ENCODE measurements at regions not wholly inside any gene's neighbourhood (a gene's known extent, or its start where the extent isn't known, plus 50 kb on each side); places are given as distances from the start of the nearest gene placed in this dataset.

GRCh38 chr1:172894349-172895049, 156.2 kb downstream of the TNFSF18 start:
- Histone ChIP-seq H3K36me3 (replicated peaks; ENCODE audit: control insufficient read depth, insufficient read depth, low read length) (no peaks in the 10 kb centered on the region), H3K27me3 (ENCODE audit: control insufficient read depth, insufficient read depth, low read length) (no peaks in the 10 kb centered on the region), H3K4me3 (ENCODE audit: insufficient read depth, low read depth, low read length) (no peak overlapping the region)
- DNase-seq: no peak

- Histone ChIP-seq H3K27me3 (ENCODE audit: control insufficient read depth, insufficient read depth, low read length) (no peaks in the 10 kb centered on the region), H3K36me3 (replicated peaks; ENCODE audit: control insufficient read depth, insufficient read depth, low read length) (no peaks in the 10 kb centered on the region), H3K4me3 (ENCODE audit: insufficient read depth, low read depth, low read length) (no peak overlapping the region)
- no peak for DNase-seq
Measured at GRCh38 chr1:172895050-172895460, 155.7 kb downstream of the TNFSF18 start.

DNA sequence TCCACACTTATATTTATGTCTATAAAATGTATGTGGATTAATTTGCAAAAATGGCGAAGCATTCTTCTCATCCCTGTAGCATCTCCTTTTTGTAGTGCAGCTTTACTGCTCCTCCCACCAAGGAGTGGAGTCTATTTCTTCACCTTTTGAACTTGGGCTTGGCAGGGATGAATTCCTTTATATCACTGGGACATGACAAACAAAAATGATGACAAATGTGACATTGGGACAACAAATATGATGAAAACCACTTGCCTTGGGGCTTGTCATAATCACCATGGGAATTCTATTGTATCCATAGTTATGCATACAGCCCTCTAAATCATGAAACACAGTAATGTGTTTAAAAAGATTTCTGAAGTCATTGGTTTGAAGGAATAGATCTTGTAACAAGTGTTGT, 155.0 kb downstream of the TNFSF18 start:
- H3K27me3 ChIP-seq (ENCODE audit: control insufficient read depth, insufficient read depth, low read length): no peaks in the 10 kb centered on the region
- DNase-seq: no peak
- H3K36me3 ChIP-seq (replicated peaks; ENCODE audit: control insufficient read depth, insufficient read depth, low read length): no peaks in the 10 kb centered on the region
- no peak overlapping the region for H3K4me3 ChIP-seq (ENCODE audit: insufficient read depth, low read depth, low read length)

- H3K36me3 ChIP-seq (replicated peaks; ENCODE audit: control insufficient read depth, insufficient read depth, low read length): no peaks in the 10 kb centered on the region
- no peaks in the 10 kb centered on the region for H3K27me3 ChIP-seq (ENCODE audit: control insufficient read depth, insufficient read depth, low read length)
- DNase-seq: no peak
- H3K4me3 ChIP-seq (ENCODE audit: insufficient read depth, low read depth, low read length): no peak overlapping the region
Measured at GRCh38 chr1:172897738-172898137, 153.0 kb downstream of the TNFSF18 start.

DNA sequence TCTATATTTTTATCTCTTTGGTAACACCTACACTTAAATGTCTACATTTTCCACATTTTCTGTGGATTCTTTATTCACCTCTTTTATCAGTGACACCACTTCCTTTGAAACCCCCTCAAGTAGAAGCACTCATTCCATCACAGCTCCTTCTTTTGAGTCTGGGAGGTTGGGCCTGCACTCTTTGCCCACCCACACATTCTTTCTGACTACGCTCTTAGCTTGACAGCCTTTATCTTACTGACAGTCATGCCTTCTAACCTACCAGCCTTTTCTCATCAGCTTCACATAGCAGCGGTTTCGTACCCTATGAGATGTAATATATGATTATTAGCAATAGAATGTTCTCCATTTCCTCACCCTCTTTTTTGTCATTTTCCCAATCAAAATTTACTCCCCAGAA, 151.9 kb downstream of the TNFSF18 start:
- no peak overlapping the region for H3K4me3 ChIP-seq (ENCODE audit: insufficient read depth, low read depth, low read length)
- H3K36me3 ChIP-seq (replicated peaks; ENCODE audit: control insufficient read depth, insufficient read depth, low read length): no peaks in the 10 kb centered on the region
- DNase-seq: no peak
- H3K27me3 ChIP-seq (ENCODE audit: control insufficient read depth, insufficient read depth, low read length): no peaks in the 10 kb centered on the region

- Histone ChIP-seq H3K36me3 (replicated peaks; ENCODE audit: control insufficient read depth, insufficient read depth, low read length) (no peaks in the 10 kb centered on the region), H3K4me3 (ENCODE audit: insufficient read depth, low read depth, low read length) (no peak overlapping the region), H3K27me3 (ENCODE audit: control insufficient read depth, insufficient read depth, low read length) (no peaks in the 10 kb centered on the region)
- no peak for DNase-seq
Measured at GRCh38 chr1:172900376-172900997, 150.3 kb downstream of the TNFSF18 start.

DNA sequence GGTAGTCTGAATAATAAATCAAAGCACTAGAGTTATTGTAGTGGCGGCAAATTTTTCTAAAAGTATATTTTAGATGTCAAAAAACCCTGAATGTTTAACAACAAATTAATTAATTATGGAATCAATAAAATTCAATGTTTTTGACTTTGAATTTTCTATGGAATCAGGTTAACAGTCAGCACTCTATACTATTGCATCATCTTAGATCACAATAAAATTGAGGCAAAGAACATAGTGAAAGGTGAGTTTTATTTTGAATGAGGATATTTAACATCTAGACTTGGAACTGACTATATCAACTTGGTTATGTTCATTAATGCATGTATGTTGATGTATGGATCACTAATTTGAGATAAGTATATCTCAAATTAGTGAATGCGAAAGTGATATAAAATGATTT, 148.5 kb downstream of the TNFSF18 start:
- DNase-seq: no peak
- Histone ChIP-seq H3K27me3 (ENCODE audit: control insufficient read depth, insufficient read depth, low read length) (no peaks in the 10 kb centered on the region), H3K36me3 (replicated peaks; ENCODE audit: control insufficient read depth, insufficient read depth, low read length) (no peaks in the 10 kb centered on the region), H3K4me3 (ENCODE audit: insufficient read depth, low read depth, low read length) (no peak overlapping the region)

GRCh38 chr1:172902861-172903381, 147.8 kb downstream of the TNFSF18 start:
- DNase-seq: no peak
- Histone ChIP-seq H3K36me3 (replicated peaks; ENCODE audit: control insufficient read depth, insufficient read depth, low read length) (no peaks in the 10 kb centered on the region), H3K27me3 (ENCODE audit: control insufficient read depth, insufficient read depth, low read length) (no peaks in the 10 kb centered on the region), H3K4me3 (ENCODE audit: insufficient read depth, low read depth, low read length) (no peak overlapping the region)

GRCh38 chr1:172903581-172904220, 147.0 kb downstream of the TNFSF18 start:
- DNase-seq: no peak
- Histone ChIP-seq H3K36me3 (replicated peaks; ENCODE audit: control insufficient read depth, insufficient read depth, low read length) (no peaks in the 10 kb centered on the region), H3K4me3 (ENCODE audit: insufficient read depth, low read depth, low read length) (no peak overlapping the region), H3K27me3 (ENCODE audit: control insufficient read depth, insufficient read depth, low read length) (no peaks in the 10 kb centered on the region)

DNA sequence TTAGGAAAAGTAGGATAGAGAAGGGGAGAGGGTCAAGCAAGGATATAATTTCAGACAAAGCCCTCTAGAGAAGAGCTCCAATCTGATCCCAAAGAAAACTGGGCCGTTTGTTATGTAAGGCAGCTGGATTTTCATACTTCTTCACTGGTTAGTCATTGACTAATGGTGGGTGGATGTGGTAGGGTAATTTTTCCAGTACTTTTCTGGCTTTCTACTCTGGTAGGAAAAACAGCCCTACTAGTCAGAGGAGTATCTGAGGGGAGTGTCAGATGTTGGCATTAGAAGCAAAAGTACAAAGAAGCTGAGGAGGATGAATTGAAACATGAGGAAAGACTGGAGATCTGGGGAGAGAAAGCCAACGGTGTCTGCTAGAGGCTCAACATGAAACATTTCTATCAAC, 145.3 kb downstream of the TNFSF18 start:
- H3K36me3 ChIP-seq (replicated peaks; ENCODE audit: control insufficient read depth, insufficient read depth, low read length): no peaks in the 10 kb centered on the region
- no peak overlapping the region for H3K4me3 ChIP-seq (ENCODE audit: insufficient read depth, low read depth, low read length)
- DNase-seq: no peak
- H3K27me3 ChIP-seq (ENCODE audit: control insufficient read depth, insufficient read depth, low read length): no peaks in the 10 kb centered on the region

DNA sequence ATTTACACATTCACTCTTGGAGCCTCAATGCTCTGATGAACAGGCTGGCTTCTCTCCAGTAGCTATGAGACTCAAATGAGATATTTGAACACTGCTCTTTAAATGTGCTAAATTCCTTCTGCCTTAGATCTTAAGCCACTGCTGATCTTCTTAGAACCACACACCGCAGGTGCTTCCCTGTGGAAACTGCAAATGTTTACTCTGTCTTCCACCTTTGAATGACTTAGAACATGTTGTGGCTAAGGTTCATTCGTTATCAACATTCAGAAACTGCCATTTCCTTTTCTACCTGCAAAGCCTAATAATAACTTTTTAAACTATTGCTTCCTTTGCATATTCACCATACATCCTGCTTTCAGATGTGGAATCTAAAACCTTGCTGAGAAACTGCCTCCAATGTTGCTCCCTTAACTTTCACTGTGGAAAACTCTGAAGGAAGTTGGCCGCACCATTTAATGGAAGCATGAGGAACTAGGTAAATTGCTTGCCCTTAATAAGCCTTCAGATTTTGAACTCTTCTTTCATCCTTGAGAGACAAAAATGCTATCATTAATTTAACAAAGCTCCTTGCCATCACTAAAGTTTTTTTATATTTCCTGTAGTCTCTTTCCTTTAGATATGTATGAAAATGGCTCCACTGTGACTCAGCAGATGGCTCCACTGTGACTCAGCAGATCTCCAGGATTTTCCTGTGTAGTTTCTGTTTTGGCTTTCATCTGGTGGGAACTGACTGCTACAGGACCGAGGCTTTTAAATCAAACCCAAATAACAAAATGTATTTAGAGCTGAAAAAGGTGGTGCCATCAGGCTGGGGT, 143.8 kb downstream of the TNFSF18 start:
- no peaks in the 10 kb centered on the region for H3K36me3 ChIP-seq (replicated peaks; ENCODE audit: control insufficient read depth, insufficient read depth, low read length)
- H3K27me3 ChIP-seq (ENCODE audit: control insufficient read depth, insufficient read depth, low read length): no peaks in the 10 kb centered on the region
- DNase-seq: no peak
- no peak overlapping the region for H3K4me3 ChIP-seq (ENCODE audit: insufficient read depth, low read depth, low read length)

- DNase-seq: no peak
- Histone ChIP-seq H3K4me3 (ENCODE audit: insufficient read depth, low read depth, low read length) (no peak overlapping the region), H3K27me3 (ENCODE audit: control insufficient read depth, insufficient read depth, low read length) (no peaks in the 10 kb centered on the region), H3K36me3 (replicated peaks; ENCODE audit: control insufficient read depth, insufficient read depth, low read length) (no peaks in the 10 kb centered on the region)
Measured at GRCh38 chr1:172907834-172908326, 142.9 kb downstream of the TNFSF18 start.

GRCh38 chr1:172909606-172910326, 141.0 kb downstream of the TNFSF18 start:
- no peaks in the 10 kb centered on the region for H3K36me3 ChIP-seq (replicated peaks; ENCODE audit: control insufficient read depth, insufficient read depth, low read length)
- H3K27me3 ChIP-seq (ENCODE audit: control insufficient read depth, insufficient read depth, low read length): no peaks in the 10 kb centered on the region
- H3K4me3 ChIP-seq (ENCODE audit: insufficient read depth, low read depth, low read length): no peak overlapping the region
- DNase-seq: no peak

DNA sequence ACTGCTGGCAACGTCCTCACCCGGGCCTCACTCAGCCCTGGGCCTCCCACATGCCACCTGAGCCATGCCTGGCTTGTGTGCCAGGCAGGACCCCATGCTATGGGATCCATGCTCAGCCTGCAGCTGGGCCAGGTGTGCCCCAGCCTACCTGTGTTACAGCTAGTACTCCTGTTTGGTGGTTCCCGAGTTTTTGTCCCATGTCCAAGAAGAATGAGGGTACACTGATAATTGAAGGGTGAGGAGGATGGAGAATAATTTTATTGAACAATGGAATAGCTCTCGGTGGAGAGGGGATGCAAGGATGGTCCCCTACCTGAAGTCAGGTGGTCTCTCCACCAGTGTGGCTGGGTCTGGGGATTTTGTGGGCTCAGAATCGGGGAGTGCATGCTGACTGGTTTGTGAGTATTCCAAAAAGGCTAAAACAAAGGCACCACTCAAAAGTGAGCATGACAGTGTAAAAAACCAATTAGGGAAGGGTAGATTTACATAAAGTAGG, 137.9 kb downstream of the TNFSF18 start:
- Histone ChIP-seq H3K27me3 (ENCODE audit: control insufficient read depth, insufficient read depth, low read length) (no peaks in the 10 kb centered on the region), H3K36me3 (replicated peaks; ENCODE audit: control insufficient read depth, insufficient read depth, low read length) (no peaks in the 10 kb centered on the region), H3K4me3 (ENCODE audit: insufficient read depth, low read depth, low read length) (no peak overlapping the region)
- DNase-seq: no peak
